ENCODE measurements at regions not wholly inside any gene's neighbourhood (a gene's known extent, or its start where the extent isn't known, plus 50 kb on each side); places are given as distances from the start of the nearest gene placed in this dataset.
"Not testable (repeated sequence)": the region's sequence is repeated elsewhere in the genome, so short reads cannot be mapped to it uniquely, and the experiment has no call there.

- DNase-seq = no peak
Observed at GRCh38 chr6:130716466-130716865, 110.7 kb upstream of the SMLR1 start.

GRCh38 chr6:130717657-130718056 lies 109.5 kb upstream of the SMLR1 start:
- no peak for DNase-seq

- no peak for DNase-seq
Observed at GRCh38 chr6:130720076-130720715, 107.0 kb upstream of the SMLR1 start.

GRCh38 chr6:130724089-130724488 lies 103.1 kb upstream of the SMLR1 start:
- no peak for DNase-seq

- no peak for DNase-seq
Observed at GRCh38 chr6:130725551-130725950, 101.7 kb upstream of the SMLR1 start.

GRCh38 chr6:130728064-130728463 lies 99.1 kb upstream of the SMLR1 start:
- not testable (repeated sequence) for DNase-seq

- DNase-seq = no peak
Observed at GRCh38 chr6:130730600-130730999, 96.6 kb upstream of the SMLR1 start.

GRCh38 chr6:130734161-130734560 lies 93.0 kb upstream of the SMLR1 start:
- no peak for DNase-seq

GRCh38 chr6:130740308-130740707 lies 86.9 kb upstream of the SMLR1 start:
- no peak for DNase-seq

- no peak for DNase-seq
Observed at GRCh38 chr6:130742131-130742681, 85.0 kb upstream of the SMLR1 start.

GRCh38 chr6:130743175-130743574 lies 84.0 kb upstream of the SMLR1 start:
- no peak for DNase-seq

- DNase-seq = no peak
Observed at GRCh38 chr6:130744576-130745366, 82.4 kb upstream of the SMLR1 start.

GRCh38 chr6:130748041-130748440 lies 79.2 kb upstream of the SMLR1 start:
- no peak for DNase-seq

GRCh38 chr6:130749402-130749801 lies 77.8 kb upstream of the SMLR1 start:
- DNase-seq = no peak

- no peak for DNase-seq
Observed at GRCh38 chr6:130752267-130752666, 74.9 kb upstream of the SMLR1 start.

GRCh38 chr6:130754786-130755367 lies 72.3 kb upstream of the SMLR1 start:
- DNase-seq = no peak

GRCh38 chr6:130755368-130756034 lies 71.7 kb upstream of the SMLR1 start:
- DNase-seq = no peak

GRCh38 chr6:130756824-130757223 lies 70.4 kb upstream of the SMLR1 start:
- no peak for DNase-seq

GRCh38 chr6:130758813-130759212 lies 68.4 kb upstream of the SMLR1 start:
- no peak for DNase-seq

- no peak for DNase-seq
Observed at GRCh38 chr6:130760006-130760405, 67.2 kb upstream of the SMLR1 start.

- no peak for DNase-seq
Observed at GRCh38 chr6:130761286-130761685, 65.9 kb upstream of the SMLR1 start.

- no peak for DNase-seq
Observed at GRCh38 chr6:130765181-130765727, 62.0 kb upstream of the SMLR1 start.

Data from renal pelvis (tissue), 1 donor.